Pulmonary artery endothelial cell (primary cell): ENCODE measurements at regions not wholly inside any gene's neighbourhood (a gene's known extent, or its start where the extent isn't known, plus 50 kb on each side); places are given as distances from the start of the nearest gene placed in this dataset.

Source experiments
- DNase-seq: peaks from one replicate; pipeline ENCODE4 v3.0.0-alpha.2; 2011; ENCODE audit warnings: low read depth, low spot score

- DNase-seq, result no peak
Observed at GRCh38 chr5:128591598-128592455, 53.8 kb upstream of the FBN2 start.

GRCh38 chr5:128596071-128596470 lies 58.0 kb upstream of the FBN2 start:
- DNase-seq, result no peak

GRCh38 chr5:128597156-128597555 lies 59.1 kb upstream of the FBN2 start:
- DNase-seq, result no peak

- no peak for DNase-seq
Observed at GRCh38 chr5:128613128-128613527, 75.1 kb upstream of the FBN2 start.

GRCh38 chr5:128613766-128614165 lies 75.7 kb upstream of the FBN2 start:
- DNase-seq, result no peak

GRCh38 chr5:128615578-128615977 lies 77.5 kb upstream of the FBN2 start:
- no peak for DNase-seq

- DNase-seq, result no peak
Observed at GRCh38 chr5:128626536-128627090, 88.6 kb upstream of the FBN2 start.

GRCh38 chr5:128627939-128628338 lies 89.9 kb upstream of the FBN2 start:
- no peak for DNase-seq

- no peak for DNase-seq
Observed at GRCh38 chr5:128629157-128629556, 91.1 kb upstream of the FBN2 start.

- DNase-seq, result no peak
Observed at GRCh38 chr5:128630121-128630520, 92.1 kb upstream of the FBN2 start.

- no peak for DNase-seq
Observed at GRCh38 chr5:128631771-128632170, 93.7 kb upstream of the FBN2 start.

GRCh38 chr5:128632264-128632663 lies 94.2 kb upstream of the FBN2 start:
- peak; percentile 19 for DNase-seq

GRCh38 chr5:128633901-128634300 lies 95.9 kb upstream of the FBN2 start:
- no peak for DNase-seq

- DNase-seq, result no peak
Observed at GRCh38 chr5:128635379-128635778, 97.3 kb upstream of the FBN2 start.

GRCh38 chr5:128636361-128636760 lies 98.3 kb upstream of the FBN2 start:
- DNase-seq, result no peak

- DNase-seq, result no peak
Observed at GRCh38 chr5:128637031-128637430, 99.0 kb upstream of the FBN2 start.

- DNase-seq, result no peak
Observed at GRCh38 chr5:128641861-128642260, 103.8 kb upstream of the FBN2 start.

GRCh38 chr5:128644863-128645262 lies 106.8 kb upstream of the FBN2 start:
- peak; percentile 7 for DNase-seq

- no peak for DNase-seq
Observed at GRCh38 chr5:128645581-128645980, 107.5 kb upstream of the FBN2 start.

GRCh38 chr5:128646176-128646575 lies 108.1 kb upstream of the FBN2 start:
- DNase-seq, result no peak

- peak; percentile 47 for DNase-seq
Observed at GRCh38 chr5:128649192-128649591, 111.1 kb upstream of the FBN2 start.

- DNase-seq, result no peak
Observed at GRCh38 chr5:128662997-128663396, 125.0 kb upstream of the FBN2 start.

- DNase-seq, result no peak
Observed at GRCh38 chr5:128665747-128666355, 127.8 kb upstream of the FBN2 start.
